ENCODE measurements at regions not wholly inside any gene's neighbourhood (a gene's known extent, or its start where the extent isn't known, plus 50 kb on each side); places are given as distances from the start of the nearest gene placed in this dataset.

DNA sequence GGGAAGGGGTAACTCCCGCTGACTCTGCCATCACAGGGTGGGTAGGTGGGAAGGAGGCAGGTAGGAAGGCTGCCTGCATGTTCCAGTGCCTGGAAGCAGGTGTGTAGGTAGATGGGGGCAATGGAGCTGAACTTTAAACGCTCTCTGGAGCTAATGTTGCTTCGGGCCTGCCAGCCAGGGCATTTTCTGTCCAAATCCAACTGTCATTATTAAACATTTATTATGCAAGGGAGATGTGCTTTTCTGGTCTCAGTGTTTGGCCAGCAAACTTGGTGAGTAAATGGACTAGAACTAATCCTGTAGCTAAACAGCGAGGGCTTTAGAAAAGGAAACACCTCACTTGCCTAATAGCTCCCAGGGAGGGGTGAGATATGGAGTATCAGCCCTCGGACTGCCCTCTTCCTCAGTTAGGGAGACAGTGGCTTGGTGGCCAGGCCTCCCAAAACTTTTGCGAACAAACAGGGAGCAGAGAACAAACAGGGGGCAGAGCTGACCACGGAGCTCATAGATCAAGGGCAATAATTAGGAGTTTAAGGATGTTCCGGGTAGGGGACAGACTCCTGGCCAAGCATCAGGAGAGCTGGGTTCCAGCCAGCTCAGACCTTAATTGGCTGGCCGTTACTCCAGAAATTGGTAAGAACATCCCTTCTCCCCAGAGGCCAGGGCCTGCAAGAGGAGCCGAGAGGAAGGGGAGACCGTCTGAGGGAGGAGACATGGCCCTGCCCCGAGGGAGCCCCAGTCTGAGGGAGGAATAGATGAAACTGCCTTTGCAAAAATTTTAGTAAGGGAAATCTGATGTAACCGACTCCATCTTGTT, 131.1 kb downstream of the VEGFA start:
- TF ChIP-seq ZNF70 (CRISPR knock-in tag; IDR thresholded peaks at IDR 0.05) (no peak), ZNF565 (CRISPR knock-in tag; conservative IDR thresholded peaks at IDR 0.05; ENCODE audit: low read depth) (no peak), RARB (CRISPR knock-in tag; IDR thresholded peaks at IDR 0.05) (no peak), GLIS3 (CRISPR knock-in tag; IDR thresholded peaks at IDR 0.05) (no peak), ISL1 (CRISPR knock-in tag; IDR thresholded peaks at IDR 0.05) (no peak), TOX (CRISPR knock-in tag; IDR thresholded peaks at IDR 0.05; ENCODE audit: borderline replicate concordance) (no peak), ESRRG (CRISPR knock-in tag; IDR thresholded peaks at IDR 0.05) (no peak), ZC3H10 (CRISPR knock-in tag; IDR thresholded peaks at IDR 0.05) (no peak), TCF4 (CRISPR knock-in tag; IDR thresholded peaks at IDR 0.05; ENCODE audit: borderline replicate concordance) (no peak), BACH2 (CRISPR knock-in tag; IDR thresholded peaks at IDR 0.05; ENCODE audit: borderline replicate concordance) (no peak)
- TF ChIP-seq, protein P1, sequence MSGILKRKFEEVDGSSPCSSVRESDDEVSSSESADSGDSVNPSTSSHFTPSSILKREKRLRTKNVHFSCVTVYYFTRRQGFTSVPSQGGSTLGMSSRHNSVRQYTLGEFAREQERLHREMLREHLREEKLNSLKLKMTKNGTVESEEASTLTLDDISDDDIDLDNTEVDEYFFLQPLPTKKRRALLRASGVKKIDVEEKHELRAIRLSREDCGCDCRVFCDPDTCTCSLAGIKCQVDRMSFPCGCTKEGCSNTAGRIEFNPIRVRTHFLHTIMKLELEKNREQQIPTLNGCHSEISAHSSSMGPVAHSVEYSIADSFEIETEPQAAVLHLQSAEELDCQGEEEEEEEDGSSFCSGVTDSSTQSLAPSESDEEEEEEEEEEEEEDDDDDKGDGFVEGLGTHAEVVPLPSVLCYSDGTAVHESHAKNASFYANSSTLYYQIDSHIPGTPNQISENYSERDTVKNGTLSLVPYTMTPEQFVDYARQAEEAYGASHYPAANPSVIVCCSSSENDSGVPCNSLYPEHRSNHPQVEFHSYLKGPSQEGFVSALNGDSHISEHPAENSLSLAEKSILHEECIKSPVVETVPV (CRISPR knock-in tag; IDR thresholded peaks at IDR 0.05), result no peak
- TF ChIP-seq, protein P2, sequence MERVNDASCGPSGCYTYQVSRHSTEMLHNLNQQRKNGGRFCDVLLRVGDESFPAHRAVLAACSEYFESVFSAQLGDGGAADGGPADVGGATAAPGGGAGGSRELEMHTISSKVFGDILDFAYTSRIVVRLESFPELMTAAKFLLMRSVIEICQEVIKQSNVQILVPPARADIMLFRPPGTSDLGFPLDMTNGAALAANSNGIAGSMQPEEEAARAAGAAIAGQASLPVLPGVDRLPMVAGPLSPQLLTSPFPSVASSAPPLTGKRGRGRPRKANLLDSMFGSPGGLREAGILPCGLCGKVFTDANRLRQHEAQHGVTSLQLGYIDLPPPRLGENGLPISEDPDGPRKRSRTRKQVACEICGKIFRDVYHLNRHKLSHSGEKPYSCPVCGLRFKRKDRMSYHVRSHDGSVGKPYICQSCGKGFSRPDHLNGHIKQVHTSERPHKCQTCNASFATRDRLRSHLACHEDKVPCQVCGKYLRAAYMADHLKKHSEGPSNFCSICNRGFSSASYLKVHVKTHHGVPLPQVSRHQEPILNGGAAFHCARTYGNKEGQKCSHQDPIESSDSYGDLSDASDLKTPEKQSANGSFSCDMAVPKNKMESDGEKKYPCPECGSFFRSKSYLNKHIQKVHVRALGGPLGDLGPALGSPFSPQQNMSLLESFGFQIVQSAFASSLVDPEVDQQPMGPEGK (CRISPR knock-in tag; IDR thresholded peaks at IDR 0.05; ENCODE audit: borderline replicate concordance), result no peak
- TF ChIP-seq, protein P3, sequence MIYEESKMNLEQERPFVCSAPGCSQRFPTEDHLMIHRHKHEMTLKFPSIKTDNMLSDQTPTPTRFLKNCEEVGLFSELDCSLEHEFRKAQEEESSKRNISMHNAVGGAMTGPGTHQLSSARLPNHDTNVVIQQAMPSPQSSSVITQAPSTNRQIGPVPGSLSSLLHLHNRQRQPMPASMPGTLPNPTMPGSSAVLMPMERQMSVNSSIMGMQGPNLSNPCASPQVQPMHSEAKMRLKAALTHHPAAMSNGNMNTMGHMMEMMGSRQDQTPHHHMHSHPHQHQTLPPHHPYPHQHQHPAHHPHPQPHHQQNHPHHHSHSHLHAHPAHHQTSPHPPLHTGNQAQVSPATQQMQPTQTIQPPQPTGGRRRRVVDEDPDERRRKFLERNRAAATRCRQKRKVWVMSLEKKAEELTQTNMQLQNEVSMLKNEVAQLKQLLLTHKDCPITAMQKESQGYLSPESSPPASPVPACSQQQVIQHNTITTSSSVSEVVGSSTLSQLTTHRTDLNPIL (CRISPR knock-in tag; IDR thresholded peaks at IDR 0.05; ENCODE audit: low read depth), result no peak
- TF ChIP-seq, protein P4, sequence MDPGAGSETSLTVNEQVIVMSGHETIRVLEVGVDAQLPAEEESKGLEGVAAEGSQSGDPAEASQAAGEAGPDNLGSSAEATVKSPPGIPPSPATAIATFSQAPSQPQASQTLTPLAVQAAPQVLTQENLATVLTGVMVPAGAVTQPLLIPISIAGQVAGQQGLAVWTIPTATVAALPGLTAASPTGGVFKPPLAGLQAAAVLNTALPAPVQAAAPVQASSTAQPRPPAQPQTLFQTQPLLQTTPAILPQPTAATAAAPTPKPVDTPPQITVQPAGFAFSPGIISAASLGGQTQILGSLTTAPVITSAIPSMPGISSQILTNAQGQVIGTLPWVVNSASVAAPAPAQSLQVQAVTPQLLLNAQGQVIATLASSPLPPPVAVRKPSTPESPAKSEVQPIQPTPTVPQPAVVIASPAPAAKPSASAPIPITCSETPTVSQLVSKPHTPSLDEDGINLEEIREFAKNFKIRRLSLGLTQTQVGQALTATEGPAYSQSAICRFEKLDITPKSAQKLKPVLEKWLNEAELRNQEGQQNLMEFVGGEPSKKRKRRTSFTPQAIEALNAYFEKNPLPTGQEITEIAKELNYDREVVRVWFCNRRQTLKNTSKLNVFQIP (CRISPR knock-in tag; IDR thresholded peaks at IDR 0.05; ENCODE audit: borderline replicate concordance, low read depth), result no peak
- ATAC-seq, result no peak

DNA sequence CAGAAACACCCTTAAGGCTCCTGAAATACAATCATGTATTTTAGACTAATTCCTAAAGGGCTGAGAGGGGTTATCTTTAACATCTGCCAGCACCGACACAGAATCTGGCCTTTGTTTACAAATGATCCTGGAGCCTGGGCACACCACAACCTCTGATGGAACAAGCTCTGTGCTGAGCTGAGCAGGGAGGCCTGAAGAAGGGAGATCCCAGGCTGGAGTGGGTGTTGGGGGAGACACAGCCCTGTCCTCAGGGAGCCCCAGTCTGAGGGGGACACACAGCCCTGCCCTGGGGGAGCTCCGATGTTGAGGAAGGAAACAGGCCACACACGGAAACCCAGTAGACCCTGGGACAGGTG, 130.5 kb downstream of the VEGFA start:
- no peak for ATAC-seq
- TF ChIP-seq OSR1 (CRISPR knock-in tag; IDR thresholded peaks at IDR 0.05), result no peak

DNA sequence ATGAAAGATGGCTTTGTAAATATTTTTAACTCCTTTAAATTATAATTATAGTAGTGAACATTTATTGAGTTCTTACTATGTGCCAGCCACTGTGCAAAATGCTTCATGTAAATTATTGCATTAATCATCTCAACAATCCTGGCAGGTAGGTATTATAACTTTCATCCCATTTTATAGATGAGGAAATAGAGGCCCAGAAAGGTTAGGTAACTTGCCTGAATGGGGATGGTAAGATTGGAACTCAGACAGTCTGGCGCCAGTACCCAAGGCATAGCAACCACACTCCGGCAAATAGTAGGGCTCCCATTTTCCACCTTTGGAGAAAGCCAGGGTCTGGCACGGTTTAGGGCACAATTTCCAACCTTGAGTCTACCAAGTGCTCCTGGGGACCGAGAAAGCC, 129.8 kb downstream of the VEGFA start:
- ATAC-seq, result no peak
- TF ChIP-seq CSDC2 (CRISPR knock-in tag; IDR thresholded peaks at IDR 0.05), result no peak
- no peak for TF ChIP-seq ESRRG (CRISPR knock-in tag; IDR thresholded peaks at IDR 0.05)
- TF ChIP-seq SNAI2 (CRISPR knock-in tag; IDR thresholded peaks at IDR 0.05), result no peak
- TF ChIP-seq, protein P3 (CRISPR knock-in tag; IDR thresholded peaks at IDR 0.05; ENCODE audit: low read depth), result no peak
- TF ChIP-seq ARNTL (CRISPR knock-in tag; IDR thresholded peaks at IDR 0.05; ENCODE audit: borderline replicate concordance, low read depth), result no peak
- TF ChIP-seq, protein P4 (CRISPR knock-in tag; IDR thresholded peaks at IDR 0.05; ENCODE audit: borderline replicate concordance, low read depth), result no peak
- TF ChIP-seq TOX (CRISPR knock-in tag; IDR thresholded peaks at IDR 0.05; ENCODE audit: borderline replicate concordance), result no peak
- TF ChIP-seq ZFP30 (CRISPR knock-in tag; IDR thresholded peaks at IDR 0.05), result no peak
- no peak for TF ChIP-seq TCF4 (CRISPR knock-in tag; IDR thresholded peaks at IDR 0.05; ENCODE audit: borderline replicate concordance)
- TF ChIP-seq, protein P5, sequence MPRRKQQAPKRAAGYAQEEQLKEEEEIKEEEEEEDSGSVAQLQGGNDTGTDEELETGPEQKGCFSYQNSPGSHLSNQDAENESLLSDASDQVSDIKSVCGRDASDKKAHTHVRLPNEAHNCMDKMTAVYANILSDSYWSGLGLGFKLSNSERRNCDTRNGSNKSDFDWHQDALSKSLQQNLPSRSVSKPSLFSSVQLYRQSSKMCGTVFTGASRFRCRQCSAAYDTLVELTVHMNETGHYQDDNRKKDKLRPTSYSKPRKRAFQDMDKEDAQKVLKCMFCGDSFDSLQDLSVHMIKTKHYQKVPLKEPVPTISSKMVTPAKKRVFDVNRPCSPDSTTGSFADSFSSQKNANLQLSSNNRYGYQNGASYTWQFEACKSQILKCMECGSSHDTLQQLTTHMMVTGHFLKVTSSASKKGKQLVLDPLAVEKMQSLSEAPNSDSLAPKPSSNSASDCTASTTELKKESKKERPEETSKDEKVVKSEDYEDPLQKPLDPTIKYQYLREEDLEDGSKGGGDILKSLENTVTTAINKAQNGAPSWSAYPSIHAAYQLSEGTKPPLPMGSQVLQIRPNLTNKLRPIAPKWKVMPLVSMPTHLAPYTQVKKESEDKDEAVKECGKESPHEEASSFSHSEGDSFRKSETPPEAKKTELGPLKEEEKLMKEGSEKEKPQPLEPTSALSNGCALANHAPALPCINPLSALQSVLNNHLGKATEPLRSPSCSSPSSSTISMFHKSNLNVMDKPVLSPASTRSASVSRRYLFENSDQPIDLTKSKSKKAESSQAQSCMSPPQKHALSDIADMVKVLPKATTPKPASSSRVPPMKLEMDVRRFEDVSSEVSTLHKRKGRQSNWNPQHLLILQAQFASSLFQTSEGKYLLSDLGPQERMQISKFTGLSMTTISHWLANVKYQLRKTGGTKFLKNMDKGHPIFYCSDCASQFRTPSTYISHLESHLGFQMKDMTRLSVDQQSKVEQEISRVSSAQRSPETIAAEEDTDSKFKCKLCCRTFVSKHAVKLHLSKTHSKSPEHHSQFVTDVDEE (CRISPR knock-in tag; IDR thresholded peaks at IDR 0.05), result no peak
- TF ChIP-seq PPARA (CRISPR knock-in tag; IDR thresholded peaks at IDR 0.05; ENCODE audit: borderline replicate concordance), result no peak
- no peak for TF ChIP-seq ISL1 (CRISPR knock-in tag; IDR thresholded peaks at IDR 0.05)
- no peak for TF ChIP-seq OSR1 (CRISPR knock-in tag; IDR thresholded peaks at IDR 0.05)
- TF ChIP-seq ZFP3 (CRISPR knock-in tag; IDR thresholded peaks at IDR 0.05), result no peak
